ENCODE measurements at regions not wholly inside any gene's neighbourhood (a gene's known extent, or its start where the extent isn't known, plus 50 kb on each side); places are given as distances from the start of the nearest gene placed in this dataset.
"Not testable (repeated sequence)": the region's sequence is repeated elsewhere in the genome, so short reads cannot be mapped to it uniquely, and the experiment has no call there.

GRCh38 chr16:47904691-47905090 lies 251.1 kb downstream of the ABCC12 start:
- Mint-ChIP-seq H3K4me3 (no peak overlapping the region), H3K27me3 (peaks cover 4% of the 10 kb centered on the region), H3K4me1 (ENCODE audit: low read depth) (no peaks in the 10 kb centered on the region), H3K36me3 (no peaks in the 10 kb centered on the region), H3K9me3 (ENCODE audit: low read depth) (peaks cover 3% of the 10 kb centered on the region), H3K27ac (no peak overlapping the region)

DNA sequence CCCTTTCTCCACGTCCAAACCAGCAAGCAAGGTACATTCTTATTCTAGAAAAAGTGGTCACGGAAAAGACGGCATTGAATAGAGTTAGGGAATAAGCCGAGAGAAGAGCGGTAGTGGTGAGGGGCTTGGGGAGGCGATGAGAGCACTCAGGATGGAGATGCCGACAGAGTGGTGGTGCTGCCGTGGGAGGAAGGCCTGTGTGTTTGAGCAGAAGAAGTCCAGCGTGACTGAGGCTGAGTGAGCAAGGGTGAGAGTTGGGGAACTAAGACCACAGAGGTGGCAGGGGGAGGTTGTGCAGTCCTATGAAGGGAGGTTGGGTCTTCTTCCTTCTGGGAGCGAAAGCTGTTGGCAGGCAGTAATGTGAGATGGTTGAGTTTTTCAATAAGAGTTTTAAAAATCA lies 252.3 kb downstream of the ABCC12 start:
- Mint-ChIP-seq H3K27ac (no peak overlapping the region), H3K4me3 (no peak overlapping the region), H3K4me1 (ENCODE audit: low read depth) (no peaks in the 10 kb centered on the region), H3K27me3 (peaks cover 4% of the 10 kb centered on the region), H3K9me3 (ENCODE audit: low read depth) (peaks cover 3% of the 10 kb centered on the region), H3K36me3 (no peaks in the 10 kb centered on the region)

GRCh38 chr16:47897105-47897504 lies 258.7 kb downstream of the ABCC12 start:
- not testable (repeated sequence) for H3K27ac Mint-ChIP-seq; H3K27me3 Mint-ChIP-seq; H3K4me3 Mint-ChIP-seq; H3K36me3 Mint-ChIP-seq; H3K4me1 Mint-ChIP-seq (ENCODE audit: low read depth); H3K9me3 Mint-ChIP-seq (ENCODE audit: low read depth)

GRCh38 chr16:47895146-47895545 lies 260.6 kb downstream of the ABCC12 start:
- H3K36me3 Mint-ChIP-seq = no peaks in the 10 kb centered on the region
- no peaks in the 10 kb centered on the region for H3K27me3 Mint-ChIP-seq
- H3K27ac Mint-ChIP-seq = no peak overlapping the region
- H3K4me1 Mint-ChIP-seq (ENCODE audit: low read depth) = no peaks in the 10 kb centered on the region
- H3K9me3 Mint-ChIP-seq (ENCODE audit: low read depth) = no peaks in the 10 kb centered on the region
- no peak overlapping the region for H3K4me3 Mint-ChIP-seq

GRCh38 chr16:47892999-47893398 lies 262.8 kb downstream of the ABCC12 start:
- Mint-ChIP-seq H3K27me3 (peaks cover 6% of the 10 kb centered on the region), H3K27ac (no peak overlapping the region), H3K4me1 (ENCODE audit: low read depth) (no peaks in the 10 kb centered on the region), H3K36me3 (no peaks in the 10 kb centered on the region), H3K9me3 (ENCODE audit: low read depth) (no peaks in the 10 kb centered on the region), H3K4me3 (no peak overlapping the region)

DNA sequence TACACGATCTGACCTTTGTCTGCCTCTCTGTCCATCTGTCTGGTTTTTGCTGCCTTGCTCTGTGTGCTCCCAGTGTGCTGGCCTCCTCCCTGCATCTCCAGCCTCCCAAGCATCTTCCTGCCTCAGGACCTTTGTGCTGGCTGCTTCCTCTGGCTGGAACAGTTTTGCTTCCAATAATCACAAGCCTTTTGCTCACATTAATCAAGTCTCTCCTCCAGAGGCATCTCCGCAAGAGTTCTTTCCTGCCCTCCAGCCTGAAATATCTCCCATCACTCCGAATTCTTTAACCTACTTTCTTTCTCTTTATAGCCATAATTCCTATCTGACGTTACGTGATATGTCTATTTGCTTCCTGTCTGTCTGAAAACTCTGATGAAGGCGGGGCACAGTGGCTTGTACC lies 267.1 kb downstream of the ABCC12 start:
- H3K4me1 Mint-ChIP-seq (ENCODE audit: low read depth) = no peaks in the 10 kb centered on the region
- no peaks in the 10 kb centered on the region for H3K9me3 Mint-ChIP-seq (ENCODE audit: low read depth)
- H3K27me3 Mint-ChIP-seq = peaks cover 18% of the 10 kb centered on the region
- H3K27ac Mint-ChIP-seq = no peak overlapping the region
- no peaks in the 10 kb centered on the region for H3K36me3 Mint-ChIP-seq
- H3K4me3 Mint-ChIP-seq = no peak overlapping the region

- H3K4me3 Mint-ChIP-seq = no peak overlapping the region
- no peaks in the 10 kb centered on the region for H3K4me1 Mint-ChIP-seq (ENCODE audit: low read depth)
- no peak overlapping the region for H3K27ac Mint-ChIP-seq
- H3K36me3 Mint-ChIP-seq = no peaks in the 10 kb centered on the region
- peaks cover 18% of the 10 kb centered on the region for H3K27me3 Mint-ChIP-seq
- no peaks in the 10 kb centered on the region for H3K9me3 Mint-ChIP-seq (ENCODE audit: low read depth)
Measured at GRCh38 chr16:47888142-47888541, 267.7 kb downstream of the ABCC12 start.

DNA sequence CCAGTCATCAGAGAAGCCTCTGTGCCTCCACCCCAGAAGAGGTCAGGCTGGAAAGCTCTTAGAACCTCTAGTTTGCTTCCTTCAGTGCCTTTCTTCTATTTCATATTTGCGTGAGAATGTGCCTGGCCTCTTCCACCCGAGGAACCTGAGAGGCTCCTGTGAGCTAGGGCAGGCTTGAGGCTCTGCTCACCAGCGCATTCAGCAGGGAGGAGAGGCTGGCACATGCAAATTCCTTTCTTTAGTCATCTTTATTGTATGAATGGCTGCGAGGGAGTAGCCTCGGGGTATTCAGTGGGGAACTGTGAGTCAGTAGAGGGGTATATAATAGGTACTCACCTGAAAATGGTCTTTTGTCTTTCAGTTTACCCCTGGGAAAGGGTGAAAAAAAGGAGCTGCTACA lies 268.3 kb downstream of the ABCC12 start:
- Mint-ChIP-seq H3K4me1 (ENCODE audit: low read depth) (no peaks in the 10 kb centered on the region), H3K27me3 (peaks cover 18% of the 10 kb centered on the region), H3K27ac (no peak overlapping the region), H3K36me3 (no peaks in the 10 kb centered on the region), H3K9me3 (ENCODE audit: low read depth) (no peaks in the 10 kb centered on the region), H3K4me3 (no peak overlapping the region)

DNA sequence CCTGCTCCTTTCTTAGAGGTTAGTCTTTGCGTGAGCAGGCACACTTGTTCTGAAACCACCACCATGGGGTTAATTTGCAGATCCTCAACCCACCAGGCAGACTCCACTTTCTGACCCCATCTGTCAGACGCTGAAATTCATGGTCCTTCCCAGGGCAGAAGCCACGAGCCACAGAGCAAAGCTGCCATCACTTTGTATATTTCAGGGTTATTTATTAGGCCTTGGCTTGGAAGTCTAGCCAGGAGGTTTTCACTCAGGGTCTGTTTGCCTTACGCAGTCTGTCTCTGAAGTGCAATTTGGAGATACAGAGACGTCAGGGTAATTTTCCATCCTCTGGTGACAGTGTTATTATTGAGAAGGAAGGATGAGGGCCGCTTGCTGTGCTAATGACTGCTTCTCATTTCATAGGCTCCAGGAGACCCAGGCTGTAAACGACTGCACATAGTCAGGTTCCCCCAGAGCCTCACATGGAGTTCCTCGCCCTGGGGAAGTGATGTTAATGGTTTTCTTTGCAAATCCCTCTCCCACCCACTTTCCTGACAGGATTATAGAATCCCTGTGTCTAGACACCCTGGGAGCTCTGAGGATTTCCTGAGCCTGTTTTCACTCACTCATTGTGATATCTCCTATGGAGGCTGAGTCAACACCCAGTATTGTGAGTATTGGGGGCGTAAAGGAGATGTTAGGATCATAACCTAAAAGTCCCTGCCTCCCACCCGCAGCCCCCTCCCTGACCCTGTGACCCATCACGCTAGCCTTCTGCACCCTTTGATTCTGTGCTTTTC lies 269.0 kb downstream of the ABCC12 start:
- H3K36me3 Mint-ChIP-seq = no peaks in the 10 kb centered on the region
- peaks cover 18% of the 10 kb centered on the region for H3K27me3 Mint-ChIP-seq
- H3K9me3 Mint-ChIP-seq (ENCODE audit: low read depth) = no peaks in the 10 kb centered on the region
- H3K27ac Mint-ChIP-seq = no peak overlapping the region
- no peak overlapping the region for H3K4me3 Mint-ChIP-seq
- H3K4me1 Mint-ChIP-seq (ENCODE audit: low read depth) = no peaks in the 10 kb centered on the region

- H3K9me3 Mint-ChIP-seq (ENCODE audit: low read depth) = no peaks in the 10 kb centered on the region
- H3K27ac Mint-ChIP-seq = no peak overlapping the region
- H3K4me3 Mint-ChIP-seq = no peak overlapping the region
- H3K27me3 Mint-ChIP-seq = peaks cover 18% of the 10 kb centered on the region
- H3K4me1 Mint-ChIP-seq (ENCODE audit: low read depth) = no peaks in the 10 kb centered on the region
- no peaks in the 10 kb centered on the region for H3K36me3 Mint-ChIP-seq
Measured at GRCh38 chr16:47886139-47886538, 269.7 kb downstream of the ABCC12 start.

GRCh38 chr16:47885489-47885888 lies 270.3 kb downstream of the ABCC12 start:
- no peak overlapping the region for H3K27ac Mint-ChIP-seq
- H3K27me3 Mint-ChIP-seq = peaks cover 18% of the 10 kb centered on the region
- H3K4me3 Mint-ChIP-seq = no peak overlapping the region
- H3K9me3 Mint-ChIP-seq (ENCODE audit: low read depth) = no peaks in the 10 kb centered on the region
- no peaks in the 10 kb centered on the region for H3K36me3 Mint-ChIP-seq
- H3K4me1 Mint-ChIP-seq (ENCODE audit: low read depth) = no peaks in the 10 kb centered on the region

GRCh38 chr16:47884116-47884725 lies 271.6 kb downstream of the ABCC12 start:
- H3K27ac Mint-ChIP-seq = no peak overlapping the region
- H3K9me3 Mint-ChIP-seq (ENCODE audit: low read depth) = no peaks in the 10 kb centered on the region
- no peak overlapping the region for H3K4me3 Mint-ChIP-seq
- no peaks in the 10 kb centered on the region for H3K4me1 Mint-ChIP-seq (ENCODE audit: low read depth)
- peaks cover 14% of the 10 kb centered on the region for H3K27me3 Mint-ChIP-seq
- no peaks in the 10 kb centered on the region for H3K36me3 Mint-ChIP-seq

DNA sequence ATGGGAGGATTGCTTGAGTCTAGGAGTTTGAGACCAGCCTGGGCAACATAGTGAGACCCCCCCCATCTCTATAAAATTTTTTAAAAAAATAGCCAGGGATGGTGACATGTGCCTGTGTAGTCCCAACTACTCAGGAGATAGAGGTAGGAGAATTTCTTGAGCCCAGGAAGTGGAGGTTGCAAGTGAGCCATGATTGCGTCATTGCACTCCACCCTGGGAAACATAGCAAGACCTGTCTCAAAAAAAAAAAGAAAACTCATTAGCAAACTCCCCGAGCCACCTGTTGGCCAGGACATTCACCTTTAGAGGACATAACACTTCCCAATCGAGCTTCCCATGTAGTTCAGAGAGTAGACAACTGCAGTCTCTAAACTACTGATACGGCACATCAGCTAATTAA lies 274.2 kb downstream of the ABCC12 start:
- Mint-ChIP-seq H3K4me3 (no peak overlapping the region), H3K27me3 (peaks cover 6% of the 10 kb centered on the region), H3K9me3 (ENCODE audit: low read depth) (no peaks in the 10 kb centered on the region)

DNA sequence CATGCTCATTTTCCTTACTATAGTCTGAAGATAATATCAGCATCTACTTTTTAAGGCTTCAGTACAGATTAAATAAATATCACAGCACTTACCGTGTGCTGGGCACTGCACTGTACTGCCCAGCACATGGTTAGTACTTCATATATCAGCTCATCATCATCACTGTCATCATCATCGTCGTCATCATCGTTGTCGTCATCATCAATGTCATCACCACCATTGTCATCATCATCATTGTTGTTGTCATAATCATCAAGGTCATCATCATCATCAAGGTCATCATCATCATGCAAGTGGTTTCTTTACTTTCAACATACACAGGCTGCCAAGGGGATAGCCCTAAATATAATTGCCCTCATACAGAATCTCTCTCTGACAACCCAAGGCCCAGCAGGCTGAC lies 275.1 kb downstream of the ABCC12 start:
- H3K27ac Mint-ChIP-seq = no peak overlapping the region
- H3K9me3 Mint-ChIP-seq (ENCODE audit: low read depth) = no peaks in the 10 kb centered on the region
- H3K4me1 Mint-ChIP-seq (ENCODE audit: low read depth) = no peaks in the 10 kb centered on the region
- peaks cover 5% of the 10 kb centered on the region for H3K27me3 Mint-ChIP-seq
- H3K36me3 Mint-ChIP-seq = no peaks in the 10 kb centered on the region
- H3K4me3 Mint-ChIP-seq = no peak overlapping the region

More for the DNA sequence above, 274.2 kb downstream of the ABCC12 start:
- H3K27ac Mint-ChIP-seq = no peak overlapping the region
- H3K4me1 Mint-ChIP-seq (ENCODE audit: low read depth) = no peaks in the 10 kb centered on the region
- no peaks in the 10 kb centered on the region for H3K36me3 Mint-ChIP-seq

DNA sequence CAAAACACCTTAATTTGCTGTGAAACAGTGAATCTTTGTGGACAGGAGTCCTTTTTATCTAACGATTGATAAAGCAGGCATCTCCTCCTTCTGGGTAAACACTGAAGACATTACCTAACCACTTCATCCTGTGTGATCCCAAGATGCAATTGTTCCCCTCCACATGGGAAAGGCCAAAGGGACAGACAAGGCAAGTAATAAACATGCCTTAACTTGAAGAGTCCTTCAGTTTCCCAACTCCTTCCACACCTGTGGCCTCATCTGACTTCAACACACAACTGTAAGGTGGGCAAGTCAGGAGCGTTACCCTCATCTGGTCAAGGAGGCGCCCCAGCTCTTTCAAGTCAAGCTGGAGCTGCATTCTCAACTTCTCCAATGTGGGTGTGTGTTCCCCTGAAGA lies 278.6 kb downstream of the ABCC12 start:
- Mint-ChIP-seq H3K4me1 (ENCODE audit: low read depth) (no peaks in the 10 kb centered on the region), H3K9me3 (ENCODE audit: low read depth) (no peaks in the 10 kb centered on the region), H3K36me3 (no peaks in the 10 kb centered on the region), H3K27me3 (no peaks in the 10 kb centered on the region), H3K27ac (no peak overlapping the region), H3K4me3 (no peak overlapping the region)

GRCh38 chr16:47876511-47876910 lies 279.3 kb downstream of the ABCC12 start:
- Mint-ChIP-seq H3K9me3 (ENCODE audit: low read depth) (no peaks in the 10 kb centered on the region), H3K27ac (no peak overlapping the region), H3K4me1 (ENCODE audit: low read depth) (no peaks in the 10 kb centered on the region), H3K36me3 (no peaks in the 10 kb centered on the region), H3K4me3 (no peak overlapping the region), H3K27me3 (no peaks in the 10 kb centered on the region)
